H1 (cell line): ENCODE measurements at regions not wholly inside any gene's neighbourhood (a gene's known extent, or its start where the extent isn't known, plus 50 kb on each side); places are given as distances from the start of the nearest gene placed in this dataset.

Source experiments
- CREB1 ChIP-seq: IDR thresholded peaks from 2 replicates; pipeline ENCODE4 v1.6.1; 2012; ENCODE audit warnings: inconsistent platforms
- HDAC2 ChIP-seq, 2 experiments: fragments of 300-600 bp in 1 of 2; sonication (generic) in 1 of 2; IDR thresholded peaks; 2 replicates each; pipeline ENCODE4 v1.6.1; 2011 to 2012; ENCODE audit warnings: low read depth in 2 of 2, low read length in 2 of 2, mild to moderate bottlenecking in 2 of 2, moderate library complexity in 2 of 2, borderline replicate concordance in 1 of 2, inconsistent platforms in 1 of 2
- JUND ChIP-seq: IDR thresholded peaks from 2 replicates; pipeline ENCODE4 v1.6.1; 2011; ENCODE audit warnings: mild to moderate bottlenecking, improper control_type of control experiment, low read length
- RFX5 ChIP-seq: IDR thresholded peaks from 2 replicates; pipeline ENCODE4 v1.6.1; 2011; ENCODE audit warnings: low read depth, low read length, improper control_type of control experiment, borderline replicate concordance
- SIN3A ChIP-seq, 2 experiments: IDR thresholded peaks in 1 of 2; conservative IDR thresholded peaks in 1 of 2; 2 replicates each; pipeline ENCODE4 v1.6.1; 2011 to 2012; ENCODE audit warnings: low read length in 2 of 2, improper control_type of control experiment in 1 of 2, low read depth in 1 of 2, mild to moderate bottlenecking in 1 of 2
- SIRT6 ChIP-seq: IDR thresholded peaks from one replicate; pipeline ENCODE4 v1.7.1; 2012; ENCODE audit warnings: low read length, inconsistent platforms
- TAF7 ChIP-seq: optimal IDR thresholded peaks from 2 replicates; pipeline ENCODE3; 2011; ENCODE audit warnings: low read depth, mild to moderate bottlenecking, inconsistent platforms, low read length, moderate library complexity, borderline replicate concordance
- TBP ChIP-seq: IDR thresholded peaks from 2 replicates; pipeline ENCODE4 v1.6.1; 2011; ENCODE audit warnings: low read depth, low read length, improper control_type of control experiment
- TEAD4 ChIP-seq: IDR thresholded peaks from 2 replicates; pipeline ENCODE4 v1.6.1; 2012; ENCODE audit warnings: low read depth, low read length, inconsistent platforms, mixed read lengths

DNA sequence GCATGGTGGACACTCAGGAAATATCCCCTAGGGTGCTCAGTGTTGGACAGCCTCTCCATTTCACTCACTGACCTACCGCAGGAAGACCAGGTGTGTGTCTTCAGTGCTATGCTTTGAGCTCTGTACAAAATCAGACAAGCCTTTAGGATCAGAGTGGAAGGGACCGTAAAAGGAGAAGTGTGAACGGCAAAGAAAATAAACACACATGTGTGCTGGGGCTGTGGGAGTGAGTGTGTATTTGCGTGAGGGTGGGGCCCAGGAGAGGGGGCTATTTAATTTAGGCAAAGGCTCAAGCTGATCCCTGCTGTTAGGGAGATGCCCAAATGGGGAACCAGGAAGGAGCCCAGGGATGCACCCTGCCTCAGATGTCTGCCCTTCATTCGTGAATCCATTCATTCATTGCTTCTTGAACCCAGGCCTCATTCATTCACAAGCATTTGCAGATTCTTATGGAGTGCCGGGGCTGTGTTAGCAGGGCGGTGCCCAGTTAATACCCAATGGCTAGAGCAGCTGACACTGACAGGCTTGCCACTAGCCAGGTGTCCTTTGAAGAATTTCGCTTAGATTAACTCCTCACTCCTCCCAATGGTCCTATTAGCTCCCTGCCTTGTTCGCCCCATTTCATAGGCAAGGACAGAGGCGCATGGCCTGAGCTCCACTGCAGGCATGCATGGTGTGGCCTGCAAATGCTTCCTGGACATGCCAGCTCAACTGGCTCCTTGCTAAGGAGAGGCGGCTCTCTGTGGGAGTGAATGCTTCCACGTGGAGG is 296.7 kb upstream of the FOXF1 start (continued):
- TF ChIP-seq TBP, result no peak
- TF ChIP-seq RFX5, result no peak
- TF ChIP-seq TAF7, result no peak
- no peak for TF ChIP-seq JUND
- no peak for TF ChIP-seq HDAC2 (IDR thresholded peaks at IDR 0.05; ENCODE audit: borderline replicate concordance in 1 of 2, low read depth in 2 of 2, low read length in 2 of 2)
- no peak for TF ChIP-seq CREB1
- TF ChIP-seq TEAD4, result no peak
- no peak for TF ChIP-seq SIRT6
- TF ChIP-seq SIN3A (conservative IDR thresholded peaks at IDR 0.05 in 1 of 2, IDR thresholded peaks at IDR 0.05 in 1 of 2; ENCODE audit: low read depth in 1 of 2, low read length in 2 of 2), result no peak
